DND-41 (cell line): ENCODE measurements at regions not wholly inside any gene's neighbourhood (a gene's known extent, or its start where the extent isn't known, plus 50 kb on each side); places are given as distances from the start of the nearest gene placed in this dataset.

ENCODE experiments used
- CTCF ChIP-seq: IDR thresholded peaks from 2 replicates; pipeline ENCODE4 v1.5.1; 2012; ENCODE audit warnings: borderline replicate concordance, low read length, moderate library complexity, mild to moderate bottlenecking; ENCODE audit not compliant: poor library complexity, severe bottlenecking; ENCODE audit errors: extremely low read depth
- EZH2 ChIP-seq: IDR thresholded peaks from 3 replicates; pipeline ENCODE4 v1.6.1; 2012; ENCODE audit warnings: borderline replicate concordance, low read depth, mild to moderate bottlenecking, moderate library complexity, low read length, inconsistent platforms; ENCODE audit not compliant: severe bottlenecking

- TF ChIP-seq CTCF = no peak
- no peak for TF ChIP-seq EZH2
Measured at GRCh38 chr2:120963997-120964705, 228.5 kb downstream of the GLI2 start.
